HEK293T (cell line): ENCODE measurements at regions not wholly inside any gene's neighbourhood (a gene's known extent, or its start where the extent isn't known, plus 50 kb on each side); places are given as distances from the start of the nearest gene placed in this dataset.

Experiments used
- ARNT ChIP-seq: fragments of 450-650 bp; IDR thresholded peaks from 2 replicates; pipeline ENCODE4 v1.6.1; 2017; ENCODE audit warnings: mild to moderate bottlenecking
- BHLHE40 ChIP-seq: fragments of 450-650 bp; IDR thresholded peaks from 2 replicates; pipeline ENCODE4 v1.6.1; 2016; ENCODE audit warnings: mild to moderate bottlenecking, moderate library complexity, borderline replicate concordance
- CTBP1 ChIP-seq: fragments of 450-650 bp; IDR thresholded peaks from 2 replicates; pipeline ENCODE4 v1.6.1; 2016; ENCODE audit warnings: borderline replicate concordance
- ELF4 ChIP-seq: fragments of 450-650 bp; IDR thresholded peaks from 2 replicates; pipeline ENCODE4 v1.6.1; 2017; ENCODE audit warnings: antibody characterized with exemption
- FOXA1 ChIP-seq: fragments of 450-650 bp; IDR thresholded peaks from 2 replicates; pipeline ENCODE4 v1.6.1; 2016; ENCODE audit warnings: mild to moderate bottlenecking
- FOXK2 ChIP-seq: fragments of 450-650 bp; IDR thresholded peaks from 2 replicates; pipeline ENCODE4 v1.6.1; 2016; ENCODE audit warnings: mild to moderate bottlenecking
- HDGF ChIP-seq: fragments of 450-650 bp; IDR thresholded peaks from 2 replicates; pipeline ENCODE4 v1.6.1; 2017; ENCODE audit warnings: antibody characterized with exemption, borderline replicate concordance
- L3MBTL2 ChIP-seq: fragments of 450-650 bp; conservative IDR thresholded peaks from 2 replicates; pipeline ENCODE4 v1.6.1; 2016; ENCODE audit warnings: mild to moderate bottlenecking
- LEF1 ChIP-seq: fragments of 450-650 bp; IDR thresholded peaks from 2 replicates; pipeline ENCODE4 v1.6.1; 2017; ENCODE audit warnings: mild to moderate bottlenecking, borderline replicate concordance
- PKNOX1 ChIP-seq: fragments of 450-650 bp; IDR thresholded peaks from 2 replicates; pipeline ENCODE4 v1.6.1; 2016
- SP1 ChIP-seq: fragments of 450-650 bp; IDR thresholded peaks from 2 replicates; pipeline ENCODE4 v1.6.1; 2017
- SUZ12 ChIP-seq: fragments of 450-650 bp; IDR thresholded peaks from 2 replicates; pipeline ENCODE4 v1.6.1; 2016; ENCODE audit warnings: mild to moderate bottlenecking
- TARDBP ChIP-seq: fragments of 450-650 bp; IDR thresholded peaks from 2 replicates; pipeline ENCODE4 v1.6.1; 2016
- ZNF384 ChIP-seq: fragments of 450-650 bp; IDR thresholded peaks from 2 replicates; pipeline ENCODE4 v1.6.1; 2016

GRCh38 chr1:17943506-17943905 lies 164.1 kb upstream of the IGSF21 start:
- no peak for TF ChIP-seq ZNF384
- no peak for TF ChIP-seq L3MBTL2
- no peak for TF ChIP-seq PKNOX1
- TF ChIP-seq ELF4, result no peak
- TF ChIP-seq LEF1, result no peak
- TF ChIP-seq SUZ12, result no peak
- no peak for TF ChIP-seq SP1
- TF ChIP-seq FOXK2, result no peak
- no peak for TF ChIP-seq FOXA1
- no peak for TF ChIP-seq CTBP1
- TF ChIP-seq TARDBP, result no peak
- TF ChIP-seq BHLHE40, result no peak
- no peak for TF ChIP-seq ARNT
- TF ChIP-seq HDGF, result no peak
